Inferior parietal cortex (tissue), 1 donor: ENCODE measurements at regions not wholly inside any gene's neighbourhood (a gene's known extent, or its start where the extent isn't known, plus 50 kb on each side); places are given as distances from the start of the nearest gene placed in this dataset.

Experiments used
- DNase-seq: peaks from one replicate; pipeline ENCODE4 v3.0.0-alpha.2; 2016; ENCODE audit errors: extremely low spot score

- DNase-seq, result no peak
Observed at GRCh38 chr11:19661827-19662226, 50.8 kb upstream of the NAV2 start.

- DNase-seq, result no peak
Observed at GRCh38 chr11:19660076-19660475, 52.6 kb upstream of the NAV2 start.

GRCh38 chr11:19659529-19659928 is 53.1 kb upstream of the NAV2 start:
- DNase-seq, result no peak

GRCh38 chr11:19658344-19658743 is 54.3 kb upstream of the NAV2 start:
- DNase-seq, result no peak

GRCh38 chr11:19656140-19656541 is 56.5 kb upstream of the NAV2 start:
- DNase-seq, result no peak

- DNase-seq, result no peak
Observed at GRCh38 chr11:19652623-19653375, 59.8 kb upstream of the NAV2 start.

GRCh38 chr11:19651653-19652052 is 61.0 kb upstream of the NAV2 start:
- no peak for DNase-seq

- DNase-seq, result no peak
Observed at GRCh38 chr11:19651028-19651427, 61.6 kb upstream of the NAV2 start.

GRCh38 chr11:19650467-19650866 is 62.2 kb upstream of the NAV2 start:
- DNase-seq, result no peak

GRCh38 chr11:19649751-19650150 is 62.9 kb upstream of the NAV2 start:
- no peak for DNase-seq

- DNase-seq, result no peak
Observed at GRCh38 chr11:19648321-19648720, 64.3 kb upstream of the NAV2 start.

- no peak for DNase-seq
Observed at GRCh38 chr11:19647816-19648215, 64.8 kb upstream of the NAV2 start.

- no peak for DNase-seq
Observed at GRCh38 chr11:19646921-19647320, 65.7 kb upstream of the NAV2 start.

GRCh38 chr11:19646308-19646707 is 66.3 kb upstream of the NAV2 start:
- no peak for DNase-seq

- DNase-seq, result no peak
Observed at GRCh38 chr11:19644316-19644715, 68.3 kb upstream of the NAV2 start.

- no peak for DNase-seq
Observed at GRCh38 chr11:19642185-19643158, 70.2 kb upstream of the NAV2 start.

GRCh38 chr11:19639603-19640105 is 73.0 kb upstream of the NAV2 start:
- DNase-seq, result no peak

- DNase-seq, result no peak
Observed at GRCh38 chr11:19635332-19635731, 77.3 kb upstream of the NAV2 start.

GRCh38 chr11:19633276-19633675 is 79.4 kb upstream of the NAV2 start:
- DNase-seq, result no peak

- no peak for DNase-seq
Observed at GRCh38 chr11:19632499-19632834, 80.2 kb upstream of the NAV2 start.

GRCh38 chr11:19631712-19632498 is 80.7 kb upstream of the NAV2 start:
- no peak for DNase-seq

- DNase-seq, result no peak
Observed at GRCh38 chr11:19628018-19628417, 84.6 kb upstream of the NAV2 start.
